Loucy (cell line): ENCODE measurements at regions not wholly inside any gene's neighbourhood (a gene's known extent, or its start where the extent isn't known, plus 50 kb on each side); places are given as distances from the start of the nearest gene placed in this dataset.
"Not testable (repeated sequence)": the region's sequence is repeated elsewhere in the genome, so short reads cannot be mapped to it uniquely, and the experiment has no call there.

ENCODE experiments used
- H2AFZ ChIP-seq: fragments of 200-600 bp; sonication (generic); 2 replicates; pipeline ENCODE4 v1.6.0; 2016; ENCODE audit warnings: antibody characterized with exemption, mild to moderate bottlenecking, low read length, moderate library complexity
- H3F3A ChIP-seq: fragments of 200-600 bp; 2 replicates; pipeline ENCODE4 v1.6.0; 2016; ENCODE audit warnings: antibody characterized with exemption, low read depth, mild to moderate bottlenecking
- H3K27me3 ChIP-seq: fragments of 200-600 bp; sonication (generic); 2 replicates; pipeline ENCODE4 v1.6.1; 2014; ENCODE audit warnings: low read length, mild to moderate bottlenecking; ENCODE audit not compliant: insufficient read depth, poor library complexity, severe bottlenecking
- H3K36me3 ChIP-seq: fragments of 200-600 bp; sonication (generic); 2 replicates; pipeline ENCODE4 v1.6.1; 2016; ENCODE audit warnings: low read length; ENCODE audit not compliant: insufficient read depth
- H3K4me1 ChIP-seq: fragments of 200-600 bp; sonication (generic); 2 replicates; pipeline ENCODE4 v1.5.1; 2014; ENCODE audit warnings: low read length, mild to moderate bottlenecking; ENCODE audit not compliant: insufficient read depth, poor library complexity, severe bottlenecking
- H3K4me2 ChIP-seq: fragments of 200-600 bp; sonication (generic); 2 replicates; pipeline ENCODE4 v1.6.0; 2014; ENCODE audit warnings: antibody characterized with exemption, low read length, low read depth, mild to moderate bottlenecking; ENCODE audit not compliant: poor library complexity, severe bottlenecking
- H3K4me3 ChIP-seq: fragments of 200-600 bp; sonication (generic); 2 replicates; pipeline ENCODE4 v1.5.1; 2014; ENCODE audit warnings: low read length, mild to moderate bottlenecking, mixed read lengths; ENCODE audit not compliant: poor library complexity, severe bottlenecking
- H3K79me2 ChIP-seq: fragments of 200-600 bp; sonication (generic); 2 replicates; pipeline ENCODE4 v1.6.1; 2014; ENCODE audit warnings: low read length; ENCODE audit not compliant: insufficient read depth
- H3K9ac ChIP-seq: fragments of 200-600 bp; sonication (generic); 2 replicates; pipeline ENCODE4 v1.6.0; 2014; ENCODE audit warnings: mild to moderate bottlenecking, low read depth, low read length, moderate library complexity; ENCODE audit not compliant: poor library complexity, severe bottlenecking
- H3K9me2 ChIP-seq: fragments of 200-600 bp; sonication (generic); replicated peaks from 2 replicates; pipeline ENCODE4 v1.6.1; 2016; ENCODE audit warnings: low read depth, low read length, mixed read lengths
- H3K9me3 ChIP-seq: fragments of 200-600 bp; sonication (generic); 2 replicates; pipeline ENCODE4 v1.6.1; 2014; ENCODE audit warnings: mild to moderate bottlenecking, antibody characterized with exemption, low read length, low read depth; ENCODE audit not compliant: insufficient read depth
- H4K20me1 ChIP-seq: fragments of 200-600 bp; sonication (generic); 2 replicates; pipeline ENCODE4 v1.6.0; 2014; ENCODE audit warnings: antibody characterized with exemption, low read length, mild to moderate bottlenecking; ENCODE audit not compliant: insufficient read depth, poor library complexity, severe bottlenecking
- EZH2phosphoT487 ChIP-seq: fragments of 200-600 bp; IDR thresholded peaks from 2 replicates; pipeline ENCODE4 v1.6.1; 2018; ENCODE audit warnings: antibody characterized with exemption, mild to moderate bottlenecking, moderate library complexity, borderline replicate concordance
- TF ChIP-seq, protein P1 (sequence below): fragments of 200-600 bp; sonication (generic); conservative IDR thresholded peaks from 2 replicates; pipeline ENCODE4 v1.5.1; 2014; ENCODE audit warnings: mild to moderate bottlenecking, antibody characterized with exemption, low read length

DNA sequence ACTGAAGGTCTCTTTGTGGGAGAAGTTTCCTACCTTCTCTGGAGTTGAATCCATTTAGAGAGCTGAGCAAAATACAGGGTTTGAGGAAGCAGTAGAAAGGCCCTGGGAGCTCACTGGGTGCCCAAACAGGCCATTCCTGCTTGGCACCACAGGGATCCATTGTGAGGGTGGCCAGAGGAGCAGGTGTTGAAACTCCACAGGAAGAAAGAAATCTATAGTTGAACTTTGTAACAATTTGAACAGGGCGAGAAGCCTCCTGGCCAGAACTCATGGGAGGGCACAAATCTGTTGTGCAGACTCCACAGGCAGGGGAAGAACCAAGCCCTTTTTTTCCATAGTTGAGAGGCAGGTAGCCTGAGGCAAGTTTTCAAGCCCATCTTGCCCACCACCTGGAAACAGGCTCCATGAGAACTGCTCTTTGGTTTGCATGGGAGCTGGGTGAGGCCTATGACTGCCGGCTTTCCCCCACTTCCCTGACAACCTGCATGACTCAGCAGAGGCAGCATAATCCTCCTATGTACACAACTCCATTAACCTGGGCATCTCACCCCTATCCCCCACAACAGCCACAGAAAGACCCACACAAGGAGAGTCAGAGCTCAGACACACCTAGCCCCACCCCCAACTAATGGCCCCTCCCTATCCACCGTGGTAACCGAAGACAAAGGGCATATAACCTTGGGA is 1053.0 kb downstream of the TSN start:
- Histone ChIP-seq H3K4me2 (no peak overlapping the region), H3K9ac (no peak overlapping the region)
- no peak for TF ChIP-seq EZH2phosphoT487
- TF ChIP-seq, protein P1, sequence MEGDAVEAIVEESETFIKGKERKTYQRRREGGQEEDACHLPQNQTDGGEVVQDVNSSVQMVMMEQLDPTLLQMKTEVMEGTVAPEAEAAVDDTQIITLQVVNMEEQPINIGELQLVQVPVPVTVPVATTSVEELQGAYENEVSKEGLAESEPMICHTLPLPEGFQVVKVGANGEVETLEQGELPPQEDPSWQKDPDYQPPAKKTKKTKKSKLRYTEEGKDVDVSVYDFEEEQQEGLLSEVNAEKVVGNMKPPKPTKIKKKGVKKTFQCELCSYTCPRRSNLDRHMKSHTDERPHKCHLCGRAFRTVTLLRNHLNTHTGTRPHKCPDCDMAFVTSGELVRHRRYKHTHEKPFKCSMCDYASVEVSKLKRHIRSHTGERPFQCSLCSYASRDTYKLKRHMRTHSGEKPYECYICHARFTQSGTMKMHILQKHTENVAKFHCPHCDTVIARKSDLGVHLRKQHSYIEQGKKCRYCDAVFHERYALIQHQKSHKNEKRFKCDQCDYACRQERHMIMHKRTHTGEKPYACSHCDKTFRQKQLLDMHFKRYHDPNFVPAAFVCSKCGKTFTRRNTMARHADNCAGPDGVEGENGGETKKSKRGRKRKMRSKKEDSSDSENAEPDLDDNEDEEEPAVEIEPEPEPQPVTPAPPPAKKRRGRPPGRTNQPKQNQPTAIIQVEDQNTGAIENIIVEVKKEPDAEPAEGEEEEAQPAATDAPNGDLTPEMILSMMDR, result no peak

DNA sequence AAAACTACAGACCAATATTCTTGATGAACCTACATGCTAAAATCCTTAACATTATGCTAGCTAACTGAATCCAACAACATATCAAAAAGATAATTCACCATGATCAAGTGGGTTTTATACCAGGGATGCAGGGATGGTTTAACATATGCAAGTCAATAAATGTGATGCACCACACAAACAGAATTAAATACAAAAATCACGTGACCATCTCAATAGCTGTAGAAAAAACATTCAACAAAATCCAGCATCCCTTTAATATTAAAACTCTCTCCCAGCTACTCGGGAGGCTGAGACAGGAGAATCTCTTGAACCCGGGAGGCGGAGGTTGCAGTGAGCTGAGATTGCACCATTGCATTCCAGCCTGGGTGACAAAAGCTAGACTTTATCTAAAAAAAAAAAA is 1056.8 kb downstream of the TSN start:
- H2AFZ ChIP-seq, H3K9me3 ChIP-seq, H3K9me2 ChIP-seq, H3K36me3 ChIP-seq, H3K79me2 ChIP-seq, H3F3A ChIP-seq, H3K27me3 ChIP-seq, H3K9ac ChIP-seq, H3K4me2 ChIP-seq, H3K4me3 ChIP-seq, H4K20me1 ChIP-seq, H3K4me1 ChIP-seq: not testable (repeated sequence)

More for the DNA sequence above, 1053.0 kb downstream of the TSN start:
- Histone ChIP-seq H3K4me3 (no peak overlapping the region), H4K20me1 (no peaks in the 10 kb centered on the region), H3K36me3 (no peaks in the 10 kb centered on the region), H3K27me3 (no peaks in the 10 kb centered on the region), H3K9me3 (no peaks in the 10 kb centered on the region), H3K4me1 (no peaks in the 10 kb centered on the region), H3K9me2 (no peaks in the 10 kb centered on the region), H3K79me2 (no peaks in the 10 kb centered on the region), H3F3A (no peaks in the 10 kb centered on the region), H2AFZ (no peak overlapping the region)

DNA sequence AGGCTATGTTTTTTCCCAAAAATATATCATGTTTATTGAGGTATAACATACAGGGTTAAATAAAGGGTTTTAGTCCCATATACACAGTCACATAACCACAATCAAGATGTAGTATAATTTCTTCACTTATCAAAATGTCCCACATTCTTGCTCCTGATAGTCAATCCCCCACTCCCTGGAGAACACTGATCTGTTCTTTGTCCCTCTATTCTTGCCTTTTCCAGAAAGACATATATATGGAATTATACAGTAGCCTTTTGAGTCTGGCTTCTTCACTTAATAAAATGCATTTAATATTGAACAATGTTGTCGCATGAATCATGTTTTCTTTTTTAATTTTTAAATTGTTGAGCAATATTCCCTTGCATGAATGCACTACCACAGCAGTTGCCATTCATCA is 1059.7 kb downstream of the TSN start:
- no peak overlapping the region for H3K9ac ChIP-seq
- H4K20me1 ChIP-seq, result no peaks in the 10 kb centered on the region
- no peaks in the 10 kb centered on the region for H3F3A ChIP-seq
- no peaks in the 10 kb centered on the region for H3K9me3 ChIP-seq
- no peaks in the 10 kb centered on the region for H3K27me3 ChIP-seq
- H2AFZ ChIP-seq, result no peak overlapping the region
- H3K9me2 ChIP-seq, result no peaks in the 10 kb centered on the region
- H3K4me2 ChIP-seq, result no peak overlapping the region
- H3K36me3 ChIP-seq, result no peaks in the 10 kb centered on the region
- H3K79me2 ChIP-seq, result no peaks in the 10 kb centered on the region
- TF ChIP-seq EZH2phosphoT487, result no peak
- TF ChIP-seq, protein P1, result no peak
- H3K4me3 ChIP-seq, result no peak overlapping the region
- no peaks in the 10 kb centered on the region for H3K4me1 ChIP-seq

DNA sequence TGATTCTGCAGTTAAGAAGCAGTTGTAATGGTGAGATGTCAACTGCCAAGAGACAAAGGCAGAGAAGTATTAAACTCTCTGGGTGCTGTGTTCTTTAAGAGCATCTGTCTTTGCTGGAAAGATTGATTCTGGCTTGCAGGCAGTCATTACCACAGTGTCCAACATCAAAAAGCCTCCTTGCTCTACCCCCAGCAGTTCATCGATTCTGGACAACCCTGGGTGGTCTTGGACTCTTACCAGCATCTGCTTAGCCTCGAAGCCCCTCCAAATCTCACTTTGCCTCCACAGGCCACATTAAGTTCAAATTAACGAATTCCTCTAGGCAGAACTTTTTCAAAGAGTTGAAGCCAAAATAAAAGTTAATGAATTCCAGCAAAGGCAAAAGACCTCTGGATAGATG is 1061.4 kb downstream of the TSN start:
- TF ChIP-seq, protein P1, result no peak
- no peak for TF ChIP-seq EZH2phosphoT487
- H3K9ac ChIP-seq, result no peak overlapping the region
- no peaks in the 10 kb centered on the region for H3K36me3 ChIP-seq
- no peak overlapping the region for H2AFZ ChIP-seq
- no peaks in the 10 kb centered on the region for H3K9me2 ChIP-seq
- H3F3A ChIP-seq, result no peaks in the 10 kb centered on the region
- no peak overlapping the region for H3K4me3 ChIP-seq
- no peak overlapping the region for H3K4me2 ChIP-seq
- no peaks in the 10 kb centered on the region for H4K20me1 ChIP-seq
- no peaks in the 10 kb centered on the region for H3K79me2 ChIP-seq
- H3K9me3 ChIP-seq, result no peaks in the 10 kb centered on the region
- H3K4me1 ChIP-seq, result no peaks in the 10 kb centered on the region
- no peaks in the 10 kb centered on the region for H3K27me3 ChIP-seq
